AG09319 (cell line): ENCODE measurements at regions not wholly inside any gene's neighbourhood (a gene's known extent, or its start where the extent isn't known, plus 50 kb on each side); places are given as distances from the start of the nearest gene placed in this dataset.

Experiments
- DNase-seq: peaks from one replicate; pipeline ENCODE4 v3.0.0-alpha.2; 2010; ENCODE audit warnings: low read depth; ENCODE audit errors: extremely low read depth
- TF ChIP-seq, protein P1 (sequence below): IDR thresholded peaks from 2 replicates; pipeline ENCODE4 v1.5.1; 2011; ENCODE audit warnings: low read depth, mild to moderate bottlenecking, inconsistent platforms, low read length, moderate library complexity

DNA sequence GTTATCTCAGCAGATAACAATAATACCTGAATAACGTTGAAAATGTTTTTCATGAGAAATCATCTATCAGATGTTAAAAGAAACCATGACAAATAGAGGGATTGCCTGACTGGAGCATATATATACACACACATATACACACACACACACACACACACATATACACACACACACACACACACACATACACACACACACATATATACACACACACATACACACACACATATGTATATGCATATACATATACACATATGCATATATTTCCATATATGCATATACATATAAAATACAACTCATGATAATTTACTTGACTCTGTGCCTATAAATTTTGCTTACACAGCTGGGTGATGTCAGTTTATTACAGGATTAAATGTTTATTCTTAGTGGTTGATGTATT lies 847.3 kb upstream of the ADAMTS5 start:
- TF ChIP-seq, protein P1, sequence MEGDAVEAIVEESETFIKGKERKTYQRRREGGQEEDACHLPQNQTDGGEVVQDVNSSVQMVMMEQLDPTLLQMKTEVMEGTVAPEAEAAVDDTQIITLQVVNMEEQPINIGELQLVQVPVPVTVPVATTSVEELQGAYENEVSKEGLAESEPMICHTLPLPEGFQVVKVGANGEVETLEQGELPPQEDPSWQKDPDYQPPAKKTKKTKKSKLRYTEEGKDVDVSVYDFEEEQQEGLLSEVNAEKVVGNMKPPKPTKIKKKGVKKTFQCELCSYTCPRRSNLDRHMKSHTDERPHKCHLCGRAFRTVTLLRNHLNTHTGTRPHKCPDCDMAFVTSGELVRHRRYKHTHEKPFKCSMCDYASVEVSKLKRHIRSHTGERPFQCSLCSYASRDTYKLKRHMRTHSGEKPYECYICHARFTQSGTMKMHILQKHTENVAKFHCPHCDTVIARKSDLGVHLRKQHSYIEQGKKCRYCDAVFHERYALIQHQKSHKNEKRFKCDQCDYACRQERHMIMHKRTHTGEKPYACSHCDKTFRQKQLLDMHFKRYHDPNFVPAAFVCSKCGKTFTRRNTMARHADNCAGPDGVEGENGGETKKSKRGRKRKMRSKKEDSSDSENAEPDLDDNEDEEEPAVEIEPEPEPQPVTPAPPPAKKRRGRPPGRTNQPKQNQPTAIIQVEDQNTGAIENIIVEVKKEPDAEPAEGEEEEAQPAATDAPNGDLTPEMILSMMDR = no peak
- DNase-seq = no peak

DNA sequence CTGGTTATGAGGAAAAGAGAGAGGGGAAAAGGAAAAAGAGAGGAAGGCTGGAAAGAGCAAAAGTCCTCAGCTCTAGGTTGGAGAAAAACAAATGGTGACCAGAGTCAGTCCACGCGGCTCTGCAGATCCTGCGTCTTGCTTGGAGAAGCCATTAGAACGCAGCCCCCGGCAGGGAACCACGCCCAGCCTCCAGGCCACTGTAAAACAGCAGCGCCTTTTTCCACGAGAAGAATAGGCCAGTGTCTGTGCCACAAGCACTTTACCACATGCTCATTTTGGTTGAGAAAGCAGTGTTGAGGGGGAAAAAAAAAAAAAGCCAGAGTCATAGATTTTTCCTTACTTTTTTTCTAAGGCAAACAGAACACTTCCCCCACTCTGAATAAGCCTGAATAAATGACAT lies 846.9 kb upstream of the ADAMTS5 start:
- DNase-seq = no peak
- TF ChIP-seq, protein P1 = no peak

DNA sequence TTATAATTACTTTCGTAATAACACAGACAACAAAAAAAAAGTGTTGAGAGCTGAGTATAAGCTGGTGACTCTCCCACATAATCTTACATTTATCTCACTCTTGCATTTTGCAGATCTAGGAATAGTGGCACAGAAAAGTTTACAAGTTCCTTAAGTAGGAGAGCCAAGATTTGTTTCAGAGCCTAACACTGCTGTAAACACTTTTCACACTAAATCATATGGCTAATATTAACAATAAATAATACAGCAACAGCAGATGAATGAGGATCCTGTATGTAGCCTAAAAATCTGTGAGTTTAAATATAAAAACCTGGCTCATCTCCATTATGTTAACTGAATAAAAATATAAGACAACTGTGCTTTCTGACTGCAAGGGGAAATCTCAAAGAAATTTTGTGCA lies 846.5 kb upstream of the ADAMTS5 start:
- DNase-seq = no peak
- TF ChIP-seq, protein P1 = no peak

DNA sequence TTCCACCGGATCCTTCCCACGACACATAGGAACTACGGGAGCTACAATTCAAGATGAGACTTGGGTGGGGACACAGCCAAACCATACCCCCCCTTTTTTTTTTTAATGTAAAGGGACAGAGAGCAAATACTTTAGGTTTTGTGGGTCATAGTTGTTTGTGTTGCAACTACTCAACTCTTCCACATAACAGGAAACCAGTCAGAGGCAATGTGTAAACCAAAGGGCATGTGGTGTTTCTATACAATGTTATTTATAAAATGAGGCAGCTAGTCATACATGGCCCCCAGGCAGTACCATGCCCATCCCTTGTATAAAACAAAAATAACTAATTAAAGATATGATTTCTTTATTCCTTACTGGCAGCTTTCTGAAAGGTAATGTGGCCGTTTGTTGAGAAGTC lies 845.4 kb upstream of the ADAMTS5 start:
- TF ChIP-seq, protein P1 = no peak
- DNase-seq = no peak

DNA sequence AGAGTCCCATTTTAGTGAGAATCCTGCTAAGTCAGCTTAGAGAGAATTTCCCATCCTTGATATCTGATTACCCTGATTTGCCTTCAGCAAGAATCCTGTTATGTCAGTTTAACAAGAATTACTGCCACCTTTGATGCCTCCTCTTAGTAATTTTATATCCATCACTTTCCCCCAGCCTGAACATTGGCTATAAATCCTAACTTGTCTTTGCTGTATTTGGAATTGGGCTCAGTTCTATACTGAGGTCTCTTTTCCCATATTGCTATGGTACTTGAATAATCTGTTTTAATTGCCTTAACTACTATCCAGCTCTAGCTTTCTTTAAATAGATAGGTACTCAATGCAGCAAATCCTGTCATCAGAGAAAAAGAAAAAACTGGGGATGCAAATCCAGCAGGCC lies 842.0 kb upstream of the ADAMTS5 start:
- TF ChIP-seq, protein P1 = no peak
- no peak for DNase-seq

DNA sequence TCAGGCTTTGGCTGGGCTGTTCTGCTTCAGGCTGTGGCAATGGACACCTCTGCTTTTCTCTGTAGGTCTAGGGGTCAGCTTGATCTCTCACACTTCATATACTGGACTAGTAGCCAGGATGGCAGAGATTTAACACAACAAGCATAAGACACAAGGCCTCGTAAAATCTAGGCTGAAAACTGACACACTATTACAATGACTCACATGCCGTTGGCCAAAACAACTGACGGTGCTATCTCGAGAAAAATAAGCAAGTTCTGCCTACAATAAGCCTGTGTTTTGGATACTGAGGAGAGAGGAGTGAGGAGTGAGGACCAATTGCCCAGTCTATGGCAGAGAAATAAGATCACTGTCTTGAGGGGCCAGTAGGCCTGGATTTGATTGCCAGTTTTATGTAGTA lies 840.7 kb upstream of the ADAMTS5 start:
- no peak for DNase-seq
- TF ChIP-seq, protein P1 = no peak

DNA sequence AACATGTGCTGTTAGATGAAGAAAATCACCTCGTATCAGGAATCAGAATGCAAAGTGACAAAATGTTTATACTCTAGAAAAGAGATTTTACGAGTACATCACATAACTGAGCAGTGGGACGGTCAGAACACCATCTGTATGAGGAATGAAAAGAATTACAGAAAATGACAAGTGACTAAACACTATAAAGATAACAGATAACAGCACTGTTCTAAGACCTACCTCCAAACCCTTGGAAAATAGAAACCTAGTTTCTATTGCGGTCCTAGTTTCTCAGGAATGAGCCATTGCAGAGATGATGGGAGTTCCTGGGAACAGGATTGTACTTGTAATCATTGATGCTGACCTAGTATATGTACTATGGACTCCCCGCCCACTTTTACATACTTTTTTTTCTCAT lies 839.4 kb upstream of the ADAMTS5 start:
- DNase-seq = no peak
- TF ChIP-seq, protein P1 = no peak
